HG03432 (cell line): ENCODE measurements at regions not wholly inside any gene's neighbourhood (a gene's known extent, or its start where the extent isn't known, plus 50 kb on each side); places are given as distances from the start of the nearest gene placed in this dataset.
A peak's percentile ranks its signal among the peaks of the same experiment; 100 is the strongest.
"Not testable (repeated sequence)": the region's sequence is repeated elsewhere in the genome, so short reads cannot be mapped to it uniquely, and the experiment has no call there.

Experiments used
- ATAC-seq: cut with Tn5 transposase; IDR thresholded peaks from one replicate; pipeline ENCODE4 v1.9.1; 2021; ENCODE audit warnings: mild to moderate bottlenecking, moderate library complexity; ENCODE audit not compliant: unreplicated experiment

DNA sequence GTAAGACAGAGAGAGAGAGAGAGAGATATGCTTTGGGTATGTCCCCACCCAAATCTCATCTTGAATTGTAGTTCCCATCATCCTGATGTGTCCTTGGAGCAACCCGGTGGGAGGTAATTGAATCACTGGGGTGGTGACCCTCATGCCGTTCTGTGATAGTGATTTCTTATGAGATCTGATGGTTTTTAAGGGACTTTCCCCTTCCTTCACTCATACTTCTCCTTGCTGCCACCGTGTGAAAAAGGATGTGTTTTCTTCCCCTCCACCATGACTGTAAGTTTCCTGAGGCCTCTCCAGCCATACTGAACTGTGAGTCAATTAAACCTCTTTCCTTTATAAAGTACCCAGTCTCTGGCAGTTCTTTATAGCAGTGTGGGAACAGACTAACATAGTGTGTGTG, 60.3 kb downstream of the EOMES start:
- ATAC-seq, result no peak

DNA sequence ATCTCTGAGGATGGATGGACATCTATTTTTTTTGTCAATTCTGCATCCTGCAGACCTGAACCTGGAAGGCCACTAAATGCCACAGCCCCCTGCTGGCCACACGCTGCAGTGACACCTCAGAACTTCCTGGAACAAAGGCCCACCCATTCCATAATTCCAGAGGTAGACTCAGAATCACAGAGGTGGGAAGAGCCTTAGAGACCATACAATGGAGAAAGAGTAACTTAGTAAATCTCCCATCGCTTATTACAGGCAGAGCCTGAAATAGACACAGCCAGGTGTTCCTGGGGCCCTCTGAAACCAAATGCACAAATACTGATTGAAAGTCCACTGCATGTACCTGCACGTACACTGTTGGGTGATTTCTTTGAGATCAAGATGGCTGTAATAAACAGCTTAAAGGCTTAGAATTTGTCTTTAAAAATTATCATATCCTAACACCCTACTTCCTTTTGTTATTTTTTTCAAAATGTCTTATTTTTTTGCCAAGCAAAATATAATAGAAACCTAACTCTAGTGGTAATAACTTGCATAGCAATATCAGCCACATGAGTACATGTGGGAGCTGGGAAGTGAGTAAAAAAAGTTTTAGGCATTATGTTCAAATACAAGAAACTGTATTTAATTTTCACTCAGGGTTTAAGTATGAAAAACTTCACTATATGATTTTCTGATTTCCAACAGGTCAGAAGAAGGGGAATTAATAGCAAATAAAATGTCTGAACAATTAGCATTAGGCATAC, 62.7 kb downstream of the EOMES start:
- ATAC-seq, result peak; percentile 84

DNA sequence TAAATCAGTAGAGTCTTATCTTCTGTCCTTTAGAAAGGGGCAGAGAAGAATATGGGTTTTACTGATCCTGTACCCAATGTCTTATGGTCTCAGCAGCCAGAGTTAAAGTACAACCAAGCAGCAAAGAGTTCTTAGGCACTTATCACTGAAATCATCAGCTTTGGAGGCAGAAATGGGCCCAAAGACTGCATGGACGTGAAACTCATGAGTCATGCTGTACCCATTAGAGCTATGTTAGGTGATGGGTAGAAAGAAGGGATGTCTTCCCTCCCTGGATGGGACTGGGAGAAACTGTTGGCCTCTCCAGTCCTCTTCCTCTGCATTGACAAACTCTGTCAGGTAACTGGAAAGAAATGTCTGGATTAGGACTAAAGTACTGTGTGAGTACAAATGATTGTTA, 63.4 kb downstream of the EOMES start:
- ATAC-seq, result no peak

GRCh38 chr3:27657871-27658270, 64.3 kb downstream of the EOMES start:
- no peak for ATAC-seq

- ATAC-seq, result no peak
These were observed 64.7 kb downstream of the EOMES start for GRCh38 chr3:27657404-27657803.

- no peak for ATAC-seq
These were observed 65.3 kb downstream of the EOMES start for GRCh38 chr3:27656790-27657189.

DNA sequence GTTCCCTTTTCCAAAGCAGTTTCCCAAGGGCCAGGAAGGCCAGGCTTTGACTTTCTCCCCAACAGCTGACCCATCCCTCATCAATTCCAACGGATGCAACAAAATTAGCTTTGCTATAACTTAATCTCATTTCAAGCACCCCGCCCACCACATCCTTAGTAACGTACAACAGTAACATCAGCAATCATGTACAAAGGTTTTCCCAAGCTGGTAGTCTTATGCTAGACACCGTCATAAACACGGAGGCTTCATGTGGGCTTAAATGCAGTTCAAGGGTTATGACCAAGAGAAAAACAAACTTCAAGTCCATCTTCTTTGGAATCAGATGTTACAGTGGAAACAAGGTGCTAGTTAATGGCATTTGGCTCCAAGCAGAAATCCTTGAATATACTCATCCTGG, 66.6 kb downstream of the EOMES start:
- ATAC-seq, result no peak

DNA sequence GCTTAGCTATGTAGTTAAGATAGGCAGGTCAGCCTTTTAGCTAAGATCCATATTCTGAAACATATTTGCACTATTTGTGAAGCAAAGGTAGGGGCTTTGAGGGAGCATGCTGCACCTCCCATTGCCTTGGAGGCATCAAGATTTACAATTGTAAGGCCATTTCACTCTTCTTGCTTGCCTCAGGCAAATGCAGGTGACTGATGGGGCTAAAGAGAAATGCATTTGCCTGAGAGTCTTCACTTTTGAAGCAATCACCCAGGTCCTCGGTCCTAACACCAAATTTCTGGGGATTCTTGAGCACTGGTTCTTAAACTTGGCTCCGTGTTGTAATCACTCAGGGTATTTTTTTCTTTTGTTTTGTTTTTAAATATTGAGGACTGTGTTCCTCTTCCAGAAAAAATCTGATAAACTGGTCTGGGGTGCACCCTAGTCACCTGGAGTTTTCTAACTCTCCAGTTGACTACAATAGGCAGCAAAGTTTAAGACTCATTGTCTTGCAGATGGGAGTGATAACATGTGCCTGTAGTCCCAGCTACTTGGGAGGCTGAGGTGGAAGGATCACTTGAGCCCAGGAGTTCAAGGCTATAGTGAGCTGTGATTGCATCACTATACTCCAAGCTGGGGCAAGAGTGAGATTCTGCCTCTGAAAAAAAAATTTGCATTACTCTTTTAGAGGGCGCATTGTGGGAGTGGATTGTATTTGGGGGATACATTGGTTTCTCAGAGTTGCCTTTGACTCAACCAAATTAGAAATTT, 68.1 kb downstream of the EOMES start:
- no peak for ATAC-seq

GRCh38 chr3:27649277-27649676, 72.8 kb downstream of the EOMES start:
- no peak for ATAC-seq

DNA sequence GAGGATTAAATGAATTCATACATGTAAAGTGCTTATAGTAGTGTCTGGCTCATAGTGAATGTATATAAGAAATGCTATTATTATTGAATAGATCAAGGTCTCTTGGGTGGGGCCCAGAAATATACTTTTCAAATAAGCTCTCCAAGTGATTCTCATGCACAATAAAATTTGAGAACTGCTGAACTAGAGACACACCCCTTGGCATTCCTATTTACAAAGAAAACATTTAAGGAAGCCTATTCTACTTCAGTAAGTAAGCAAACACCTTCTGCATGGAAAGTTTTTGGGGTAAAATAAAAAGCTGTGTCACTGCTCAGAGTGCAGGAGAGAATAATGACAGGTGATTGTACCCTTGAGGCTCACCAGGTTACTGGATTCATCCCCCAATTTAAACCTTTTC, 75.2 kb downstream of the EOMES start:
- ATAC-seq, result no peak

- no peak for ATAC-seq
These were observed 77.2 kb downstream of the EOMES start for GRCh38 chr3:27644941-27645340.

DNA sequence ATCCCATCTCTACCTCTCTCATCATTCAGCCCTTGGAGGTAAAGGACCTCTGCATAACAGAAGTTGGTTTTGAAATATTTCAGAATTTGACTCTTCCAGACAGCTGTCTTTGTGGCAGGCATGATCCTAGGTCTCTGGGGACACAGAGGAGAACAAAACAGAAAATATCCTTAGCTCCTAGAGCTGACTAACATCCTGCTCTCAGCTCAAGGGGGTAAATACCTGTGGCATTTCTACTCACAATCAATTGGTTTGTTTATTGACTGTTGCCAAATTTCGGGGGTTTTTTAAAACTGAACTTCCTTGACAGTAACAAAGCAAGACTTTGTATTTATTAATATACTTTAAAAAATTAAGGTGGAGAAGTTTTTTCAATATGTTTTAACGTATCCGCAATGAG, 78.8 kb downstream of the EOMES start:
- no peak for ATAC-seq

DNA sequence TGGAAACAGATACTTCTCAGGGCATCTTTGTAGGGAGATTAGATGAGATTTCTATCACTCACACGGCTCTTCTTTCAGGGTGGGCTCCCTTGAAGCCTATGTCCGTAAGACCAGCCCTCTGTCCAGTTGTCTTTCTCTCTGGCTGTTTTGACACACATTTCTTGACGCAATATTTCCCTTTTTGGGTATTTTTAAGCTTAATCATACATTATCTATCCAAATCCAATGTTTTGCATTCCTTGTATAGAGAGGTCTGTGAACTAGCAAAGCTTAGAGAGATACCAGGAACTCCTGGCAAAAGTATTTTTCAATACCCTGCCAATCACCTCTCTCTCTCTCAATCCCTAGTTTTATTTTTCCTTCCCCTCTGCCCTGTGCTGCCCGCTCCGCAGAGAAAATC, 79.3 kb downstream of the EOMES start:
- ATAC-seq, result no peak

DNA sequence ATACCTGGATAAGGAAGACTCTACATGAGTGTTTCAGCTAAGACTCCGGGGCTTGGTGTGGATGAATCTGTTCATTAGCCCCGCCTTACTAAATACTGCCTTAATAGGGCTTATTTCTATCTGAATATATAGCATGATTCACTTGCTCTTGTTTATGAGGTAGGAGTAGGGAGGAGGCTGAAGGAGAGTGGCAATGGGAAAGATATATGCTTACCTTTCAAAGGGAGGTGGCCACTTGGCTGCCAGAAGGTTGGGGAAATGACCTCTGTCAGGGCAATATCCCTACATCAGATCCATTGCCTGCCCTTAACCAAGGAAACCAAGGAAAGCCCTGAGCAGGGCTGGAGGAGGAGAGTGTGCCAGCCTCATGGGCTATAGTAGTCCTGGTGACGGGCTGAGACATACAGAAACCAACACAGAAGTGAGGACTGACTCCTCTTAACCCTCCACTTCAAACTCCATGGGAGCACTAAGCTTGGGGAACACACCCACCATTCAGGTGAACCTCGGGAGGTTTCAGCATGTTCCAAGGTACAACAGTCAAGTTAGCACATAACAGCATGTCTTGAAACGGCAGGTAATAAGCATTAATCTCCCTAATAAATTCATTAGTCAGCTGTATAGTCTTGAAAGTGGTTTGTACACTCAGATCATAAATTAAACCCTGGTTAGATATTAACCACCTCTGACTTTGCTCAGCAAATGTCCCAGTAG, 80.1 kb downstream of the EOMES start:
- ATAC-seq, result no peak

GRCh38 chr3:27641271-27641800, 80.8 kb downstream of the EOMES start:
- no peak for ATAC-seq

GRCh38 chr3:27639271-27639670, 82.9 kb downstream of the EOMES start:
- ATAC-seq, result no peak

DNA sequence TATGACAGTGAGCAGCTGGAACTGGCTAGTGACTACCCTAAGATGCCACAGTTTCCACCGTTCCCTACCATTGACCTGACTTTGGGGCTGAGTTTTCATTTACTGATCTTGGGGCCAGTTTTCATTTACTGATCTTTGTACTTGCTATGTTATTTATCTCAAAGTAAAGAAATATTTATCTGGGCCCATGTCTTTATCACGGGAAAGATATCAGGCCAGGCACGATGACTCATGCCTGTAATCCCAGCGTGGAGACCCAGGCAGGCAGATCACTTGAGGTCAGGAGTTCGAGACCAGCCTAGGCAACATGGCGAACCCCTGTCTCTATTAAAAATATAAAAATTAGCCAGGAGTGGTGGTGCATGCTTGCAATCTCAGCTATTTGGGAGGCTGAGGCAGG, 83.5 kb downstream of the EOMES start:
- ATAC-seq, result no peak

DNA sequence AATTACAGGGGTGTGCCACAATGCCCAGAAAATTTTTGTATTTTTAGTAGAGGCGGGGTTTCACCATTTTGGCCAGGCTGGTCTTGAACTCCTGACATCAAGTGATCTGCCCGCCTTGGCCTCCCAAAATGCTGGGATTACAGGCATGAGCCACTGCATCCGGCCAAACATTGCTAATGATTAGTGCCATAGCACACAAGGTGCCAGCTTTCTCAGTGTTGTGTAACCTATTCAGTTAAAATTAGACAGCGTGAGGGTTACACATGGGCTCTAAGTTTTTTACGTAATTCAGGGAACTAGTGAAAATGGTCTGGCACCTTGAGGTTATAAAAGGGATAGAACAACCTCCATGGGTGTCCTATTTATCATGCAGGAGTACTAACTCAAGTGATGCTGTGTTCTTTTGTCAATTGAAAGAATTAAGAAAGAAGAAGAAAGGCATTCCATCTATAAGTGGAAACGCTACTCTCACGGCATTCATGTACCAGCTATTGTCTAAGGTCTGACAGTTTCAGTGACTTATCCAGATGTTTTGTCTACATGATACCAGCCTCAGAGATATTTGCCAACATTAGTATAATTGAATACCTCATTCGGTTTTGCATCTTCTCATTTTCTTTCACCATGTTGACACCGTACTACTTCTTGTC, 84.7 kb downstream of the EOMES start:
- ATAC-seq, result no peak

- ATAC-seq, result not testable (repeated sequence)
These were observed 87.1 kb downstream of the EOMES start for GRCh38 chr3:27635006-27635405.

GRCh38 chr3:27633224-27633545, 88.9 kb downstream of the EOMES start:
- peak; percentile 35 for ATAC-seq
